Hematopoietic multipotent progenitor cell treated with erythropoietin and hydrocortisone succinate and interleukin-3 and kit ligand, for 15 days (in vitro differentiated cells): ENCODE measurements at regions not wholly inside any gene's neighbourhood (a gene's known extent, or its start where the extent isn't known, plus 50 kb on each side); places are given as distances from the start of the nearest gene placed in this dataset.
"Not testable (repeated sequence)": the region's sequence is repeated elsewhere in the genome, so short reads cannot be mapped to it uniquely, and the experiment has no call there.

Source experiments
- DNase-seq: peaks from one replicate; pipeline ENCODE4 v3.0.0-alpha.2; 2015; ENCODE audit warnings: low spot score

DNA sequence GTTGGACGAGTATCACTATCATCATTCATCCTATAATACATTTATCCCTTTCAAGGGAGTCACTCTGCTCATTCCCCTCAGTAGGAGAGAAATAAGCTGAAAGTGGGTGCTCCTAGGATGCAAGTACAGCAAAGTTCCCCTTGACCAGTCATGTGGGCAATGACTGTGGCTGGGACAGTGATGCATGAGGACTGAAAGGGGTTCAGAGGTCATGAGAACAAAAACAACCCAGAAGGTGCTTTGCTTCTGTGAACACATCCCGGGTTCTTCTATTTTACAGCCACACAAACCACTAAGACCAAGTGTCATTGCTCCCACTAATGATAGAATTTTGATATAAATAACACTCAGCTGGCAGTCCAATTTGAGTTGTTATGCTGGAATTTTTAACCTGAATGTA, 177.8 kb upstream of the ADCY2 start:
- no peak for DNase-seq

DNA sequence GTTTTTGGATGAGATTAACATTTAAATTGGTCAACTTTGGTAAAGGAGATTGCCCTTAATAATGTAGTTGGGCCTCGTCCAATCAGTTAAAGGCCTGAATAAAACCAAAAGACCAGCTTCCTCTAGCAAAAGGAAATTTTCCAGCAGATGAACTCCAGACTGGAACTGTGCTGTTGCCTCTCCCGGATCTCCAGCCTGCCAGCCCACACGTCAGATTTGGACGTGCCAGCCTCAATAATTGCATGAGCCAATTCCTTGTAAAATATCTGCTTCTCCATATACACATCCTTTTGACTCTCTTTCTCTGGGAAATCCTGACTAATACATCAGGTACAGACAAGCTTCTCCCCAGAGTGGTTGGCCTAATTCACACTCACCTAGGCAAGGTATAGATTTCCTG, 175.8 kb upstream of the ADCY2 start:
- DNase-seq = no peak

- DNase-seq = no peak
Measured at GRCh38 chr5:7221041-7221440, 174.9 kb upstream of the ADCY2 start.

DNA sequence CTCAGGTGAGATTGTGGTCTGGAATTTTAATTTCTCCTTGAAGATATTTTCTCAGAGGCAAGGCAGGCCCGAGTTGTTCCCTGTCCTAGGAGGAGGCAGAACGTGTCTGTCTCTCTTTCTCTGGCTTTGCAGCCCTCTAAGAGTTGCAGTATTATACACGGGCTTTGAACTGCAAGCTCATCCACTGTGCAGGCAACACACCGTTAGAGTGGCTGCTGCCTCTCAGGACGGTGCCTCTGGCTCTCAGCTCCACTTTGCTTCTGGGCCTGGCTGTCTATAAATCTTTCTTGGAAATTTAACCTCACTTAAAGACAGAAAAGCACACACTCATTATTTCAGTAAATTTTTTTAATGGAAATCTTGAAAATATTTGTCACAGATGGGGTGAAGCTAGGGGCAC, 170.1 kb upstream of the ADCY2 start:
- no peak for DNase-seq

- no peak for DNase-seq
Measured at GRCh38 chr5:7242118-7242710, 153.7 kb upstream of the ADCY2 start.

DNA sequence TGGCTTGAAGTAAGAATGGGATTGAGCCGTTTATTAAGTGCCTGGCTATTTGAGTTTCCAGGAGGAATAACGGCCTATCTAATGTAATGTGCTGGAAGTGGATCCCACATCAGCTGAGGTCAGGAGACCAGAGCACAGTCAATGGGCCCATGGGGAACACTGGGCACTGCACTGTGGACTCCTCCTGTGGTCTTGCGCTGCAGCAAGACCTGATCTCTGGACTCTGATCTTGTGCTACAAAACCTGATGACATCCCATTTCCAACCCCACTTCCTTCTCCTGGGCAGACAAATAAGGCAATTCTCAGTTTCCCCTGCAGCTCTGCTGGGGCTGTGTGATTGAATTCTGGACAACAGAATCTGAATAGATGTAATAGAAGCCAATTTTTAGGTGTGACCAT, 151.7 kb upstream of the ADCY2 start:
- DNase-seq = no peak

DNA sequence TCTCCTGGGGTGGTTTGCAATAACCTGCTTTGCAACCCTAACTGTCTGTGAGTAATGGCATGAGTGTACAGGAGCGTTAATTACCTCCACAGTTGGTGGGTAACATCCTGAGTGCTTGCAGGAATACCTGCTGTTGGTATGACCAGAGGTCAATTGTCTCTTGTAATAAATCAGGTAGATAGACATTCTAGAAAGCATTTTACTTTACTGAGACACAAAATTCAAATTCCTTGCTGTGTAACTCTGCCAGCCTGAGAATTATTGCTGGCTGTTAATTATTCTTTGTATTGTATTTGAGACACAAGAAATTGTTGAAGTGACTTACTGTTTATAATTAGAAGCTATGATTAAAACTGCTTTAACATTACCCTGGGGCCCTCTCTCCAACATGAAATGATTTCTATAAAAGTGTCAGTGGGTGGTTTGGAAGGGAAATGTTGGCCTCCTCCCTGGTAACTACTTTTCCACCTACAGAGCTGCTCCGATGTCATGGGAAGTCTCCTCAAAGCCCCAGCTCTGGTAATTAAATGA, 150.8 kb upstream of the ADCY2 start:
- DNase-seq = no peak

- DNase-seq = no peak
Measured at GRCh38 chr5:7246287-7246686, 149.7 kb upstream of the ADCY2 start.

GRCh38 chr5:7250004-7250403, 145.9 kb upstream of the ADCY2 start:
- no peak for DNase-seq

GRCh38 chr5:7250611-7251010, 145.3 kb upstream of the ADCY2 start:
- DNase-seq = no peak

DNA sequence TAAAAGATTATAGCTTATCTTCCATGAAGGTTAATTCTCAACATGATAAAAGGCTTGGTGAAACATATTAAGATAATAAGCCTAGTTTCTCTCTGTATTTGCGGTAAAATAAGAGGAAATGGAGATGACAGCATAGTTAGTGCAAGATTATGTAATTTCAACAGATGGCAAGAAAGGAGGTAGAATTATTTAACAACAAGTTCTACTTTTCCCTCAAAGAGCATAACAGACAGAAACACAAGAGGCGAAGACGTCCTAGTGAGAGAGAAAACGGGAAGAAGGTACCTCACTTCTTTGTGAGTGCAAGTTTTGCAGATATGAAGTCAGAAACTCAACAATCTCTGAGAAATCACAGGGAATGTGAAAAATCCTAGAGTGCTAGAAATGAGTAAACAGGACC, 144.8 kb upstream of the ADCY2 start:
- DNase-seq = no peak

DNA sequence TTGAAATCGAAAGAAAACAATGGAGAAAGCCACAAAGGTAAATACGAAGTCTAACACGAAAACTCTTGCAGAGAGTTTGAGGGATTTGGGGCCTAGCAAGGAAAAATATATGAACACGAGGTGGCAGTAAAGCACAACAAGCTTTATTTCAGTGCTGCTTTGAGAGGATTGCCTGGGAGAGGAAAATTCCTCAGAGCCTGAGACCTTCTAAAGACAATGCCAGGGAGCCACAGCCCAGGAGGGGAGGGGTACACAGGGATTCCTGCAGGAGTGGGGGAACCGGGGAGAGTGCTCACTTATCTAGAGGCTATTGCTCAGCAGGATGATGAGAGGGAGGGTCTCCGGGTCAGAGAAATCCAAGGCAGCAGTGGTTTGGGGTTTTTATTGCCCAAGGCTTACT, 134.9 kb upstream of the ADCY2 start:
- DNase-seq = peak; percentile 2

DNA sequence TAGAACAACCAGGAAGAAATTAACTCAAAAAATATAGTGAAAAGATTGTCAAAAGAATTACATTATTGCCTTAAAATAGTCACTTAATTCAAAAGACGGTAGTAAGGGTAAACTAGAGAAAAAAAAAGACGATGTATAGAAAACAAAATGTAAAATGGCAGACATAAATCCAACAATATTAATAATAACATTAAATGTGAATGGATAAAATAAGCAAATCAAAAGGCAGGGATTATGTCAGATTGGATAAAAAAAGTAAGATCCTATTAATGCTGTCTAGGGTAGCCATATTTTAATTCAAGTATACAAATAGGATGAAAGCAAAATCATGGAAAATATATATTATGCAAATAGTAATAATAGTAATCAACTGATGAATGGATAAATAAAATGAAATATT, 134.0 kb upstream of the ADCY2 start:
- DNase-seq = no peak

DNA sequence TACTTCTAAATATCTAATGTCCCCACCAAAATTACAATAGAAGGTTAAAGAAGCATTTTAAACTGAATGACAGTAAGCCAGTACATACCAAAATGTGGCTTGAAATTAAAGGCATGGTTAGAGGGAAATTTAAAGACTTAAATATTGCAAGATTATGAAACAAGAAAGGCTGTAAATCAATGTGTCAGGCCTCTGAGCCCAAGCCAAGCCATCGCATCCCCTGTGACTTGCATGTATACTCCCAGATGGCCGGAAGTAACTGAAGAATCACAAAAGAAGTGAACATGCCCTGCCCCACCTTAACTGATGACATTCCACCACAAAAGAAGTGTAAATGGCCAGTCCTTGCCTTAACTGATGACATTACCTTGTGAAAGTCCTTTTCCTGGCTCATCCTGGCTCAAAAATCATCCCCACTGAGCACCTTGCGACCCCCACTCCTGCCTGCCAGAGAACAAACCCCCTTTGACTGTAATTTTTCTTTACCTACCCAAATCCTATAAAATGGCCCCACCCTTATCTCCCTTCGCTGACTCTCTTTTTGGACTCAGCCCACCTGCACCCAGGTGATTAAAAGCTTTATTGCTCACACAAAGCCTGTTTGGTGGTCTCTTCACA, 132.4 kb upstream of the ADCY2 start:
- DNase-seq = not testable (repeated sequence)

DNA sequence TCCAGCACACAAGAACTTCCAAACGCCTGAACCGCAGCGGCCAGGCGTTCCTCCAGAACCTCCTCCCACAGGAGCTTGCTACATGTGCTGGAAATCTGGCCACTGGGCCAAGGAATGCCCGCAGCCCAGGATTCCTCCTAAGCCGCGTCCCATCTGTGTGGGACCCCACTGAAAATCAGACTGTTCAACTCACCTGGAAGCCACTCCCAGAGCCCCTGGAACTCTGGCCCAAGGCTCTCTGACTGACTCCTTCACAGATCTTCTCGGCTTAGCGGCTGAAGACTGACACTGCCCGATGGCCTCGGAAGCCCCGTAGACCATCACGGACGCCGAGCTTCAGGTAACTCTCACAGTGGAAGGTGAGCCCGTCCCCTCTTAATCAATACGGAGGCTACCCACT, 130.2 kb upstream of the ADCY2 start:
- DNase-seq = not testable (repeated sequence)

GRCh38 chr5:7268722-7269121, 127.2 kb upstream of the ADCY2 start:
- not testable (repeated sequence) for DNase-seq

DNA sequence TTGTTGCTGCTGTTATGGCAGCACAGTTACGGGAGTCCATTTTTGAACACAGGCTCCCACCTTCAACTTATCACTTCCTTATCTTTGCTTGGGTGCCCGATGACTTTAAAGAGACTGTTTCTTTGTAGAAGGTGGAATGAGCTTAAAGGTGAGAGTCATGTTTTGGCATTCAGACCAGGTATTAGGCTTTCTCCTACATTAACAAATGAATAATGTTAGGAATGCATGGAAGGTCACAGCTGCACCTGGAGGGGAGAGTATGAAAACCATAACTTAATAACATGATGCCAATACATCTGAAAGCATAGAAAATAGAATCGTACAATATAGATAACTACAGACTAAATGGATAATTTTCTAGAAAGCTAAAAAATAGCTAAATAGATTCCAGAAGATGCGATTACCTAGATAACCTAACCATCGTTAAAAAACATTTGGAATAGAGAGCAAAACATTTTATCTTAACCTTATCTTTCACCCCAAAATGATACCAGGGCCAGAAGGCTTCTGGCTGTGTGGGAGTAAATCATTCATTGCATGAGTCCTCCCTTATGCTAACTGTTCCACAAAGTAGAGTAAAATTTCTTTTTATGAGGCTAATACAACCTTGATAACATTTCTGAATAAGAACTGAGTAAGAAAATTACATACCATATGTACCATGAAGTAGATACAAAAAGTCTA, 126.2 kb upstream of the ADCY2 start:
- DNase-seq = no peak

DNA sequence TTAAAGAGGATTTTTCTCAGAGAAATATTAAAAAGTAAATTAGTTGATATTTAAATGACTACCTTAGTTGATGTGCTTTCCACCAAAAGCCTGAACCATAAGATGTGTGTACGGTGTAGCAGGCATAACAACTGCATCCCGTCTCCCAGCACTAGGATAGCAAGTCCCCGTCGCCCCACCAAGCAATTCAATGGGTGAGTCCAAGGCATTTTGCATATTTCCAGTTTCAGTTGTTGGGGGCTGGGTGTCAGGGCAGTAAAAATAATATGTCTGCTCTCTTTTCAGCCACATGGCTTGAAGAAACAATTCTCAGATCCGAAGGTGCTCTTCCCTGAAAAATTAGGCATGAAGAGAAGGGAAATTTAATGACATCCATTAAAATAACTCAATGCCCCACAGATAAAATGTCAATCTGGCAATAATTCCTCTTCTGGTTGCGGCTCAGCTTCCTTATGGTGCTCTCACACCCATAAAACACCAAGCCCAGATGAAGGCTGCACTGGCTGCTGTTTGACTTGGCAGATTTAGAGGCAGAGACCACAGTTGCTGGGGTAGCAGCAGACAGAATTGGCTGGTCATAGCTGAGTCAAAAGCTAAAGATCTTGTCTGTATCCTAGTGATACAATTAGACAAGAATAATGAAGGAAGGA, 124.4 kb upstream of the ADCY2 start:
- no peak for DNase-seq

- no peak for DNase-seq
Measured at GRCh38 chr5:7272408-7272965, 123.5 kb upstream of the ADCY2 start.

DNA sequence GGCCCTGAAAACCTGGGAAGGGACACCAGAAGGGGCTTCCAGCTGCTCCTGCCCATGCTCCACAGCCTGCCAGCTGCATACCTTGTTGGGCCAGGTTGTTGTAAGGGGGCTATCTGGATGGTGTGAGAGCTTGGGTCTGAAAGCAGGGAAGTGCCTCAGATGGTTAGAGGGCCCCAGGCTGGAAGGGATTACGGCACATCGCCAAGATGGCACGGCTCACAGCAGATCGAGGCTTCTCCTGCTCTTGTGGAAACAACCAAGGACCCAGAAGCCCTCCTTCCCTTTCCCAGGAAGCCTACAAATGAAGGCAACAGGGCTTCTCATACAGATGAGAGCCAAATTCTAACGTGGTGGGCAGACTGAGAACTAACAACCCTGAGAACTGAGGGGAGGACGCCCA, 121.7 kb upstream of the ADCY2 start:
- DNase-seq = no peak

GRCh38 chr5:7289634-7290033, 106.3 kb upstream of the ADCY2 start:
- DNase-seq = not testable (repeated sequence)

- not testable (repeated sequence) for DNase-seq
Measured at GRCh38 chr5:7297821-7298220, 98.1 kb upstream of the ADCY2 start.

DNA sequence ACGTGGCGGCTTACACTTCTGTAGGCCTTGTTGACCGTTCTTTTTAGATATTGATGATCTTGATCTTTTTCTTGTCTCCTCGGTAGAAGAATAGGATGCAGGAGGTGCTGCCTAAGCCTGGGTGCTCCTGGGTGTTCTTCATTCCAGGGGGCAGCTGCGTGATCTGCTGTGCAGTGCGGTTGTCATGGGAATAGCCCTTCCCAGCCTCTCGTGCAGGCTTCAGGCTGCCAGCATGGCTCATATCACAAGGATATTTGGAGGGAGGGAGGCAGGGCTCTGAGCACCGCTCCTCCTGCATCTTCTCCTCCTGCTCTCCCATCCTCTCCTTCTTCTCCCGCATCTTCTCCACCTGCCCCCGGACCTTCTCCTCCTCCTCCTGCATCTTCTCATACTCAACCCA, 96.2 kb upstream of the ADCY2 start:
- not testable (repeated sequence) for DNase-seq
